PFSK-1 (cell line): ENCODE measurements at regions not wholly inside any gene's neighbourhood (a gene's known extent, or its start where the extent isn't known, plus 50 kb on each side); places are given as distances from the start of the nearest gene placed in this dataset.

Experiments
- FOXP2 ChIP-seq: optimal IDR thresholded peaks from 2 replicates; pipeline ENCODE3; 2011; ENCODE audit warnings: borderline replicate concordance, control low read depth, inconsistent platforms; ENCODE audit not compliant: insufficient read depth; ENCODE audit errors: extremely low read length, extremely low read depth
- POLR2AphosphoS5 ChIP-seq: IDR thresholded peaks from 2 replicates; pipeline ENCODE4 v1.6.1; 2012; ENCODE audit warnings: low read depth, mild to moderate bottlenecking, control low read depth, low read length, moderate library complexity
- SIN3A ChIP-seq: IDR thresholded peaks from 2 replicates; pipeline ENCODE4 v1.6.1; 2012; ENCODE audit warnings: mild to moderate bottlenecking, low read length, moderate library complexity, borderline replicate concordance; ENCODE audit not compliant: insufficient read depth
- TAF1 ChIP-seq: IDR thresholded peaks from 2 replicates; pipeline ENCODE4 v1.6.1; 2012; ENCODE audit warnings: low read length, control low read depth, borderline replicate concordance; ENCODE audit not compliant: insufficient read depth
- TF ChIP-seq, protein P1 (sequence below), 2 experiments: IDR thresholded peaks; 2 replicates each; pipeline versions ENCODE4 v1.6.1 to v1.8.0; 2011 to 2012; ENCODE audit warnings: low read depth in 2 of 2, low read length in 2 of 2, control low read depth in 1 of 2, inconsistent platforms in 1 of 2, mild to moderate bottlenecking in 1 of 2, moderate library complexity in 1 of 2; ENCODE audit not compliant: insufficient read depth in 1 of 2

DNA sequence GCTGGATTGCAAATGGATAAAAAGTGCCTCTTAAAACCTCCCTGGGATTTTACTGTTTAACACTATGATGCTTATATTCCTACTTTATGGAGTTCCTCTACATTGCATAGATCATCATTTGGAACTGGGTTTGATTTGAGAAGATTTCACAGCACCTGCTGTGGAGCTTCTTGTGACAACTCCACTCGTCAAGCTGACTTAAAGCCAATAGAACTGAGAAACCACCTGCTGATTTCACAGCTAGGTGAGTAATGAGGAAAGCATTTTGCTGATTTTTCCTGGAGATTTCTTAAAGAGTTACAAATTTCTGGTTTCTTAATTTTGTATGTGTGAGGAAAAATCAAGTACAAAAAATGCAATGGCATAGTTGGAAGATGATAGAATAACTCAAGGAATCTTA, 739.1 kb upstream of the LRRTM1 start:
- TF ChIP-seq, protein P1, sequence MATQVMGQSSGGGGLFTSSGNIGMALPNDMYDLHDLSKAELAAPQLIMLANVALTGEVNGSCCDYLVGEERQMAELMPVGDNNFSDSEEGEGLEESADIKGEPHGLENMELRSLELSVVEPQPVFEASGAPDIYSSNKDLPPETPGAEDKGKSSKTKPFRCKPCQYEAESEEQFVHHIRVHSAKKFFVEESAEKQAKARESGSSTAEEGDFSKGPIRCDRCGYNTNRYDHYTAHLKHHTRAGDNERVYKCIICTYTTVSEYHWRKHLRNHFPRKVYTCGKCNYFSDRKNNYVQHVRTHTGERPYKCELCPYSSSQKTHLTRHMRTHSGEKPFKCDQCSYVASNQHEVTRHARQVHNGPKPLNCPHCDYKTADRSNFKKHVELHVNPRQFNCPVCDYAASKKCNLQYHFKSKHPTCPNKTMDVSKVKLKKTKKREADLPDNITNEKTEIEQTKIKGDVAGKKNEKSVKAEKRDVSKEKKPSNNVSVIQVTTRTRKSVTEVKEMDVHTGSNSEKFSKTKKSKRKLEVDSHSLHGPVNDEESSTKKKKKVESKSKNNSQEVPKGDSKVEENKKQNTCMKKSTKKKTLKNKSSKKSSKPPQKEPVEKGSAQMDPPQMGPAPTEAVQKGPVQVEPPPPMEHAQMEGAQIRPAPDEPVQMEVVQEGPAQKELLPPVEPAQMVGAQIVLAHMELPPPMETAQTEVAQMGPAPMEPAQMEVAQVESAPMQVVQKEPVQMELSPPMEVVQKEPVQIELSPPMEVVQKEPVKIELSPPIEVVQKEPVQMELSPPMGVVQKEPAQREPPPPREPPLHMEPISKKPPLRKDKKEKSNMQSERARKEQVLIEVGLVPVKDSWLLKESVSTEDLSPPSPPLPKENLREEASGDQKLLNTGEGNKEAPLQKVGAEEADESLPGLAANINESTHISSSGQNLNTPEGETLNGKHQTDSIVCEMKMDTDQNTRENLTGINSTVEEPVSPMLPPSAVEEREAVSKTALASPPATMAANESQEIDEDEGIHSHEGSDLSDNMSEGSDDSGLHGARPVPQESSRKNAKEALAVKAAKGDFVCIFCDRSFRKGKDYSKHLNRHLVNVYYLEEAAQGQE (IDR thresholded peaks at IDR 0.05; ENCODE audit: insufficient read depth in 1 of 2, low read depth in 2 of 2, low read length in 2 of 2): no peak

DNA sequence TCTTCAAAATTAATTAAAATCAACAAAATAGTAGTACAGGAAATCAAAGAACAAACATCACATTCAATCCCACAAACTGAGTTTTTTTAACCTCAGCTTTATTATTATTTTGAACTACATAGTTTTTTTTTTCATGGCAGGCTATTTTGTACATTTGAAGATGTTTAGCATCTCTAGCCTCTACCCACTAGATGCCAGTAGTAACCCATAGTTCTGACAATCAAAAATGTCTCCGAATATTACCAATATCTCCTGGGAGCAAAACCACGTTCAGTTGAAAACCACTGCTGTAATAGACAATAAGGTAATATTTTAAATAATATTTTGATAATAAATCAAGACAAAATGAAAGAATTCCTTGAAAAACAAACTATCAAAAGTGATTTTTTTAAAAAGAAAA, 702.6 kb upstream of the LRRTM1 start:
- TF ChIP-seq SIN3A (no peak), TAF1 (no peak), FOXP2 (no peak)
- TF ChIP-seq, protein P1 (IDR thresholded peaks at IDR 0.05; ENCODE audit: insufficient read depth in 1 of 2, low read depth in 2 of 2, low read length in 2 of 2): no peak

DNA sequence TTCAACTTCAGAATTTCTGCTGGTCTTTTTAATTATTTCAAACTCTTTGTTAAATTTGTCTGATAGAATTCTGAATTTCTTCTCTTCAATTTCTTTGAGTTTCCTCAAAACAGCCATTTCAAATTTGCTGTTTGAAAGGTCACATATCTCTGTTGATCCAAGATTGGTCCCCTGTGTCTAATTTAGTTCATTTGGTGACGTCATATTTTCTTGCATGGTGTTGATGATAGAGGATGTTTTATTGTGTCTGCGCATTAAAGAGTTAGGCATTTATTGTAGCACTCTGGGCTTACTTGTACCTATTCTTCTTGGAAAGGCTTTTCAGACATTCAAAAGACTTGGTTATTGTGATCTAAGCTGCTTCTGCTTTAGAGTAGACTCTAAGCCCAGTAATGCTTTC, 698.4 kb upstream of the LRRTM1 start:
- TF ChIP-seq TAF1 (no peak), POLR2AphosphoS5 (no peak), SIN3A (no peak), FOXP2 (no peak)
- TF ChIP-seq, protein P1 (IDR thresholded peaks at IDR 0.05; ENCODE audit: insufficient read depth in 1 of 2, low read depth in 2 of 2, low read length in 2 of 2): no peak

DNA sequence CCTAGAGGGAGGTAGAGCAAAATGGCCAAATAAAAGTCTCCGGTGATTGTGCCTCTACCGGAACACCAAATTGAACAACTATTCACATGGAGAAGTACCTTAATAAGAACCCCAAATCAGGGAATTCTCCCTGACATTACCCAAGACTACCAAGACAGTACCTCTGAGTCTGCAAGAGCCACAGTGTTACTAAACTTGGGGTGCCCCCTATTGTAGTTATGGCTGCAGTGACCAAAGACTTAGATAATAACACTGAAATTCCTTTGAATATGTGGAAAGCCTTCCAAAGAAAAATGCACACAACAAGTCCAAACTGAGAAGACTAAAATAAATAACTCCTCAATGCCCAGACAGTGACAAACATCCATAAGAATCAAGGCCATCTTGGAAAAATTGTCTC, 682.9 kb upstream of the LRRTM1 start:
- TF ChIP-seq FOXP2 (no peak), POLR2AphosphoS5 (no peak), SIN3A (no peak), TAF1 (no peak)
- TF ChIP-seq, protein P1 (IDR thresholded peaks at IDR 0.05; ENCODE audit: insufficient read depth in 1 of 2, low read depth in 2 of 2, low read length in 2 of 2): no peak

DNA sequence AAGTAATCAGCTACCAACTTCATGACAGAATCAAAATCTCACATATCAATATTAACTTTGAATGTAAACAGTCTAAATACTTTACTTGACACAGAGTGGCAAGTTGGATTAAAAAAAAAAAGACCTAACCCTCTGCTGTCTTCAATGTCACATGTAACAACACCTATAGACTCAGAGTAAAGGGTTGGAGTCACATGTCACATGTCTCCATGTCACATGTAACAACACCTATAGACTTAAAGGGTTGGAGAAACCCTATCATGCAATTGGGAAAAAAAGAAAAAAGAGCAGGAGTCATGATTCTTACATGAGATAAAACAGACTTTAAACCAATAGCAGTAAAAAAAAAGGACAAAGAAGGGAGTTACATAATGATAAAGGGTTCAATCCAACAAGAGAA, 665.3 kb upstream of the LRRTM1 start:
- TF ChIP-seq, protein P1 (IDR thresholded peaks at IDR 0.05; ENCODE audit: insufficient read depth in 1 of 2, low read depth in 2 of 2, low read length in 2 of 2): no peak
- TF ChIP-seq SIN3A: no peak
- no peak for TF ChIP-seq POLR2AphosphoS5
- no peak for TF ChIP-seq TAF1
- TF ChIP-seq FOXP2: no peak
